ENCODE measurements at regions not wholly inside any gene's neighbourhood (a gene's known extent, or its start where the extent isn't known, plus 50 kb on each side); places are given as distances from the start of the nearest gene placed in this dataset.

DNA sequence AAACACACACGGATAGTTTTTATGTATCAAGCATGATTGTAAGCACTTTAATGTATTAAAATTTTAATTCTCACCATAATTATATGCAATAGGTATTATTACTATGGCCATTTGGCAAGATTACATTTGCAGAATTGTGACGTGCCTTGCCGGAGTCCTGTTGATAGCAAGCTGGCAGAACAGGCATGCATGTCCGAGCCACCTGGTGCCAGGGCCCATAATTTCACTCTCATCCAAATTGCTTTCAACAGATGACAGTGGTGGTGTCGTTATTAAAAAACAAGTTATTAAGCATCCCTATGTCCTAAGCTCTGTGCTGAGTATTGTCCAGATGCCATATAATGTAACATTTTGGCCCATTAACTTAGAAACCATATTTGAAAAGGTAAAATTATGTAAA, 374.3 kb downstream of the FOXO1 start:
- H3K9ac ChIP-seq (ENCODE audit: low read length) = no peak overlapping the region
- H3K36me3 ChIP-seq (ENCODE audit: control insufficient read depth, insufficient read depth, low read length) = no peaks in the 10 kb centered on the region
- H3K4me3 ChIP-seq (ENCODE audit: low read length) = no peak overlapping the region
- no peaks in the 10 kb centered on the region for H3K27me3 ChIP-seq (ENCODE audit: control insufficient read depth, insufficient read depth, low read length)
- no peaks in the 10 kb centered on the region for H3K4me1 ChIP-seq (ENCODE audit: control insufficient read depth, insufficient read depth, low read length)
- H3K9me3 ChIP-seq (ENCODE audit: control insufficient read depth, low read length) = no peaks in the 10 kb centered on the region

DNA sequence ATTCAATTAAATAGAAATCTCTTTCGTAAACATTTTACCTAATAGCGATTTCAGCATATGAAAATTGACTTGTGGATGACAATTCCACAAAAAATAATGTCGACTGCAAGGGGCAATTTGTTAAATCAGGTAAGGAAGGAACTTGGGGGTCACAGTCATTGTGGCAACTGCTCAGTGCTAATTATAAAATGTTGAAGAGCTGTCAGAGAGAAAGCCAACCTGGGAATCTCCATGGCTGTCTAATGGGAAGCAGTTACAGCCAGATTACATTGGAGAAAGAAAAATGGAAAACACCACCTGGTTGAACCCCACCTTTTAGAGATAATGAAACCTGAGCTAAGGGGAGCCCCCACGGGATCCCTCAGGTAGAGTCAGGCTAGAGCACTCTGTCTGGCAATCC, 373.9 kb downstream of the FOXO1 start:
- no peaks in the 10 kb centered on the region for H3K4me1 ChIP-seq (ENCODE audit: control insufficient read depth, insufficient read depth, low read length)
- no peak overlapping the region for H3K4me3 ChIP-seq (ENCODE audit: low read length)
- no peaks in the 10 kb centered on the region for H3K36me3 ChIP-seq (ENCODE audit: control insufficient read depth, insufficient read depth, low read length)
- H3K9me3 ChIP-seq (ENCODE audit: control insufficient read depth, low read length) = no peaks in the 10 kb centered on the region
- no peaks in the 10 kb centered on the region for H3K27me3 ChIP-seq (ENCODE audit: control insufficient read depth, insufficient read depth, low read length)
- H3K9ac ChIP-seq (ENCODE audit: low read length) = no peak overlapping the region

- Histone ChIP-seq H3K36me3 (ENCODE audit: control insufficient read depth, insufficient read depth, low read length) (no peaks in the 10 kb centered on the region), H3K27me3 (ENCODE audit: control insufficient read depth, insufficient read depth, low read length) (no peaks in the 10 kb centered on the region), H3K4me3 (ENCODE audit: low read length) (no peak overlapping the region), H3K9me3 (ENCODE audit: control insufficient read depth, low read length) (no peaks in the 10 kb centered on the region), H3K4me1 (ENCODE audit: control insufficient read depth, insufficient read depth, low read length) (no peaks in the 10 kb centered on the region), H3K9ac (ENCODE audit: low read length) (no peak overlapping the region)
Measured at GRCh38 chr13:40302351-40302750, 364.1 kb downstream of the FOXO1 start.

DNA sequence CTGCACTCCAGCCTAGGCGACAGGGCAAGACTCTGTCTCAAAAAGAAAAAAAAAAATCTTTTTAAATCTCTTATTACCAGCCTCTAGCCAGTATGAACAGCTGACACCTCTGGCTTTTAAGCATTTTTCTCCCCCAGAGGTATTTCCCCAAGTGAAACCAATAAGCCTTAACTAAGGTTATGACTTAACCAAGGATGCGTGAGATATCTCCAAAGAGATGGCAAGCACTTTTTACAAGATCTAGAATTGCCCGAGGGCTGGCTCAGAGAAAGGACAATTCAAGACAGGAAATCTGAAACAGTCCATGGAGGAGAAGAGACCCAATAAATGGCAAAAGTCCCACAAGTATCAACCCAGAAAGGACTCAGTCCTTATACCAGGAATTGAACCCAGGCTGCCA, 362.1 kb downstream of the FOXO1 start:
- no peaks in the 10 kb centered on the region for H3K4me1 ChIP-seq (ENCODE audit: control insufficient read depth, insufficient read depth, low read length)
- H3K36me3 ChIP-seq (ENCODE audit: control insufficient read depth, insufficient read depth, low read length) = no peaks in the 10 kb centered on the region
- no peaks in the 10 kb centered on the region for H3K27me3 ChIP-seq (ENCODE audit: control insufficient read depth, insufficient read depth, low read length)
- no peaks in the 10 kb centered on the region for H3K9me3 ChIP-seq (ENCODE audit: control insufficient read depth, low read length)
- H3K4me3 ChIP-seq (ENCODE audit: low read length) = no peak overlapping the region
- H3K9ac ChIP-seq (ENCODE audit: low read length) = no peak overlapping the region

GRCh38 chr13:40306817-40307216, 359.6 kb downstream of the FOXO1 start:
- H3K9me3 ChIP-seq (ENCODE audit: control insufficient read depth, low read length) = no peaks in the 10 kb centered on the region
- H3K27me3 ChIP-seq (ENCODE audit: control insufficient read depth, insufficient read depth, low read length) = no peaks in the 10 kb centered on the region
- H3K4me1 ChIP-seq (ENCODE audit: control insufficient read depth, insufficient read depth, low read length) = no peaks in the 10 kb centered on the region
- H3K4me3 ChIP-seq (ENCODE audit: low read length) = no peak overlapping the region
- H3K36me3 ChIP-seq (ENCODE audit: control insufficient read depth, insufficient read depth, low read length) = no peaks in the 10 kb centered on the region
- H3K9ac ChIP-seq (ENCODE audit: low read length) = no peak overlapping the region

DNA sequence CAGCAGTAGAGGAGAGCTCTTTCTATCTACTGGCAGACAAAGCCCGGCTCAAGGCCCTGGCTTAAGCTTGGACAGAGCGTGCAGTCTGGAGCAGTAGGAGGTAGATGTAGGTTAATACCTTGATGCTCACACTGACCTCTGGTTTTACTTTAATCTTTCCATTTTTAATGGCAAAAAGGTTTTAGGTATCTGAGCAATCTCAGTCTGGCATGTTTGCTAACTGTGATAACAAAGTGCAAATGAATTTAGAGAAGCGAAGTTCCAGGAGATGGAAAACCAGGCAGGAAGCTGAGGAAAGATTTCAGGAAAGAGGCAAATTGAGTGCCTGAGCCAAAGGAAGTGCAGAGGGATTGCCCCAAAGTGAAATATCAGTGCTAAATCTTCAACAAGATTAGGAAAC, 356.6 kb downstream of the FOXO1 start:
- Histone ChIP-seq H3K4me3 (ENCODE audit: low read length) (no peak overlapping the region), H3K27me3 (ENCODE audit: control insufficient read depth, insufficient read depth, low read length) (no peaks in the 10 kb centered on the region), H3K9me3 (ENCODE audit: control insufficient read depth, low read length) (no peaks in the 10 kb centered on the region), H3K36me3 (ENCODE audit: control insufficient read depth, insufficient read depth, low read length) (no peaks in the 10 kb centered on the region), H3K9ac (ENCODE audit: low read length) (no peak overlapping the region), H3K4me1 (ENCODE audit: control insufficient read depth, insufficient read depth, low read length) (no peaks in the 10 kb centered on the region)

DNA sequence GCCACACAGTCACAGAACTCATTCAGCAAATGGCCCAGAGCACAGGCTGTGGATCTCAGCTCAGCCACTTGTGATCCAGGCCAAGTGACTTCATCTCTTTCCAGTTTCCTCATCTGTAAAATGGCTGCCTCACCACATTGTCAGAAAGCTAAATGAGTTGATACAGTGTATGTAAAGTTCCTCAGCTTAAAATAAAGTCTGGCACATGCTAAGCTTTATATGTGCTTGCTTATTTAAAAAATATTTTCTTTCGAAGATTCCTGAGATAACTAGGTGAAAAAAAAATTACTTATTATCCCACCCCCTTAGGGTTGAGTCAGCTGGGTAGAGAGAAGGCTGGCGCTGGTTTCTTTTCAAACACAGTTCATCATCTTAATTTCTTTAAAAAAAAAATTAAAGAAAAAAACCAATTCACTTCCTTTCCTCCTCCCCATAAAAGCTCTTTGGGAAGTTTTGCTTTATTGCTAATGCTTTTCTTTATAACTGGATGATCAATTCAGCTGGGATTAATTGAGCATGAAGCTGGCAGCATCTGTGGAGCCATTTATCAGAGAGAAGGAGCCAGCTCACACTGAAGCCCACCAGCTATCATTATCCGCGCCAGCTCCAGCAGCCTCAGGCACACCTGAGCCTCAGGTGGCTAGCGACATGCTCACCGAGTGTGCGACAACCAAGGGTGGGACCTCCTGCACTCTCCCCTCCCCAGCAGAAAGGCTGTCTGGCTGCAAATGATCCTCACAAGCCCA, 354.9 kb downstream of the FOXO1 start:
- no peaks in the 10 kb centered on the region for H3K4me1 ChIP-seq (ENCODE audit: control insufficient read depth, insufficient read depth, low read length)
- H3K9me3 ChIP-seq (ENCODE audit: control insufficient read depth, low read length) = no peaks in the 10 kb centered on the region
- H3K4me3 ChIP-seq (ENCODE audit: low read length) = no peak overlapping the region
- H3K27me3 ChIP-seq (ENCODE audit: control insufficient read depth, insufficient read depth, low read length) = no peaks in the 10 kb centered on the region
- H3K9ac ChIP-seq (ENCODE audit: low read length) = no peak overlapping the region
- no peaks in the 10 kb centered on the region for H3K36me3 ChIP-seq (ENCODE audit: control insufficient read depth, insufficient read depth, low read length)

DNA sequence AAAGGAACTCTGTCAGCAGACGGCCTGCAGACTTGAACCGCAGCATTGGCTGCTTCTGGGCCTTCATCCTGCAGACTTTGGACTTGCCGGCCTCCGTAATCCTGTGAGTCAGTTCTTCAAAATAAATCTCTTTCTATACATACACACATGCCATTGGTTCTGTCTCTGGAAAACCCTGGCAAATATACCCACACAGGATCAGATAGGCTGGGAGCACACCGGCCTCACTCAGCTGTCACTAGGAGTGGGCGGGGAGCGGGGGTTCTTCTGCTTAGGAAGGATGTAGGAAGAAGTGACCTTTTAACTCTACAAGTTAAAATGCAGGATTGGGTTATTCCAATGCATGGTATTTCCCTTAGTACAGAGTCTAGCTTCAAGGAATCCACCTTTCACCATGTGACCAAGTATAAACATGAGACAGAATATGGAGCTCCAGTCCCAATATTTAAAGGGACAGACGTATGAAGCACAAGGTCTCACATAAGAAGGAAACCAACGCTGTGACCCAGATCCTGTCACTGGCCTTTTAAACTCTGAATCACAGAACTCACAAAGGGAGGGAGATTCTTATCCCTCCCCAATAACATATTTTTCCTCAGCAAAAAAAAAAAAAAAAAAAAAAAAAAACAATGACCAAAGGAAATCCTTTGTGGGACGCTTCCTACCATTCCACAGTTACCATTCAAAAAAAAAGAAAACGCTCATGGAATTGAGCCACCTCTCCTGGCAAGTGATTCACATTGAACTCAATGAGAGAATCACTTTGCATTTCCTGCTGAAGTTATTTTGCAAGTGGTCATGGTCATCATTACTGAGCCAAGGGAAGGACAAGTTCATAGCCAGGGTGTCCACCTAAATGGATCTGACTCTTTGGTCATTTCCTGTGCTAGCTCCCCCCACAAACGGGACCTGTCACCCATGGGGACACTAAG, 352.9 kb downstream of the FOXO1 start:
- Histone ChIP-seq H3K27me3 (ENCODE audit: control insufficient read depth, insufficient read depth, low read length) (no peaks in the 10 kb centered on the region), H3K4me1 (ENCODE audit: control insufficient read depth, insufficient read depth, low read length) (no peaks in the 10 kb centered on the region), H3K36me3 (ENCODE audit: control insufficient read depth, insufficient read depth, low read length) (no peaks in the 10 kb centered on the region), H3K9ac (ENCODE audit: low read length) (no peak overlapping the region), H3K9me3 (ENCODE audit: control insufficient read depth, low read length) (no peaks in the 10 kb centered on the region), H3K4me3 (ENCODE audit: low read length) (no peak overlapping the region)

GRCh38 chr13:40315416-40316064, 350.9 kb downstream of the FOXO1 start:
- H3K36me3 ChIP-seq (ENCODE audit: control insufficient read depth, insufficient read depth, low read length) = no peaks in the 10 kb centered on the region
- H3K9ac ChIP-seq (ENCODE audit: low read length) = no peak overlapping the region
- no peaks in the 10 kb centered on the region for H3K27me3 ChIP-seq (ENCODE audit: control insufficient read depth, insufficient read depth, low read length)
- H3K4me1 ChIP-seq (ENCODE audit: control insufficient read depth, insufficient read depth, low read length) = no peaks in the 10 kb centered on the region
- no peaks in the 10 kb centered on the region for H3K9me3 ChIP-seq (ENCODE audit: control insufficient read depth, low read length)
- H3K4me3 ChIP-seq (ENCODE audit: low read length) = no peak overlapping the region

DNA sequence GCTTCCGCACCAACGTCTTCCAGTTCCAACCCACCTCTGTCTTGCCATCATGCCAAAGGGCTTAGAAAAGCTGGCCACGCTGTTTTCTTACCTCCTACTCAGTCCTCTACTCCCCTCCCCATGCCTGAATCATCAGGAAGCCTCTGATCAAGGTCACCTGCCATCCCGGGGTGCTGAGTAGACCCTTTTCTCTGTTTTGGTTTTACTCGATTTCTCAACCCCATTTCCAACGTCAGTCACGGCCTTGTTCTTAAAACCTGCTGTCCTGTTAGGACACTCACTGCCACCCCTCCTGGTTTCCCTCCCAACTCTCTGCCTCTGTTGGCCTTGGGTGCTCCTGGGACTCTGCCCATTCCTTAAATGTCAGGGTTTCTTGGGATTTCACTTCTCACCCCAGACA, 350.1 kb downstream of the FOXO1 start:
- H3K36me3 ChIP-seq (ENCODE audit: control insufficient read depth, insufficient read depth, low read length) = no peaks in the 10 kb centered on the region

GRCh38 chr13:40317980-40318327, 348.5 kb downstream of the FOXO1 start:
- H3K27me3 ChIP-seq (ENCODE audit: control insufficient read depth, insufficient read depth, low read length) = no peaks in the 10 kb centered on the region
- no peak overlapping the region for H3K9ac ChIP-seq (ENCODE audit: low read length)
- no peaks in the 10 kb centered on the region for H3K9me3 ChIP-seq (ENCODE audit: control insufficient read depth, low read length)
- no peak overlapping the region for H3K4me3 ChIP-seq (ENCODE audit: low read length)
- H3K4me1 ChIP-seq (ENCODE audit: control insufficient read depth, insufficient read depth, low read length) = no peaks in the 10 kb centered on the region
- no peaks in the 10 kb centered on the region for H3K36me3 ChIP-seq (ENCODE audit: control insufficient read depth, insufficient read depth, low read length)

More for the DNA sequence above, 350.1 kb downstream of the FOXO1 start:
- H3K4me1 ChIP-seq (ENCODE audit: control insufficient read depth, insufficient read depth, low read length) = no peaks in the 10 kb centered on the region
- no peaks in the 10 kb centered on the region for H3K27me3 ChIP-seq (ENCODE audit: control insufficient read depth, insufficient read depth, low read length)
- H3K9me3 ChIP-seq (ENCODE audit: control insufficient read depth, low read length) = no peaks in the 10 kb centered on the region
- H3K4me3 ChIP-seq (ENCODE audit: low read length) = no peak overlapping the region
- no peak overlapping the region for H3K9ac ChIP-seq (ENCODE audit: low read length)

DNA sequence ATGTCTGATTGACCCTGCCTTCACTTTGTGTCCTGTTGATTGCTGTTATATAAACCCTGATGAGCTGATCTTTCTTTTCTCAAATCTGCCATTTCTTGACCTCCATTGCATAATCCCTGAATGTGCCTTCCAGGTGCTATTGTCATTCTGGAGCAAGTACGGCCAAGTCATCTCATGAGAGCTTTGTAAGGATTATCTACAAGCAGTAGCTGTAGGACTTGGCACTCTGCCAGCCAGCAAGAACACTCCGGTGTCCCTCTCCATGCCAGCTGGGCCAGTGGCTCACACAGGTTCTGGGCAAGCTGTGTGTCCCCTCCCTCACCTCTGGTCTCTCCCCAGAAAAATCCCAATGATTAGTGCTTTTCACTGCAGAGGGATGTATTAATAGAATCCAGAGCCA, 348.1 kb downstream of the FOXO1 start:
- no peaks in the 10 kb centered on the region for H3K36me3 ChIP-seq (ENCODE audit: control insufficient read depth, insufficient read depth, low read length)
- no peak overlapping the region for H3K4me3 ChIP-seq (ENCODE audit: low read length)
- H3K4me1 ChIP-seq (ENCODE audit: control insufficient read depth, insufficient read depth, low read length) = no peaks in the 10 kb centered on the region
- H3K9ac ChIP-seq (ENCODE audit: low read length) = no peak overlapping the region
- H3K27me3 ChIP-seq (ENCODE audit: control insufficient read depth, insufficient read depth, low read length) = no peaks in the 10 kb centered on the region
- no peaks in the 10 kb centered on the region for H3K9me3 ChIP-seq (ENCODE audit: control insufficient read depth, low read length)
